Mesenchymal stem cell (in vitro differentiated cells and primary cell): ENCODE measurements at regions not wholly inside any gene's neighbourhood (a gene's known extent, or its start where the extent isn't known, plus 50 kb on each side); places are given as distances from the start of the nearest gene placed in this dataset.

Experiments used
- DNase-seq: peaks from one replicate; pipeline ENCODE4 v3.0.0-alpha.2; 2013
- H2AFZ ChIP-seq: one replicate; pipeline ENCODE4 v1.6.1; 2013; ENCODE audit warnings: low read depth, mild to moderate bottlenecking, control low read depth, inconsistent platforms, low read length, moderate library complexity
- H2AK5ac ChIP-seq: 2 replicates; pipeline ENCODE4 v1.6.1; 2013; ENCODE audit warnings: low read length, moderate library complexity, mild to moderate bottlenecking, inconsistent platforms; ENCODE audit not compliant: severe bottlenecking
- H2BK120ac ChIP-seq: one replicate; pipeline ENCODE4 v1.6.1; 2013; ENCODE audit warnings: low read depth, mild to moderate bottlenecking, inconsistent platforms, low read length, moderate library complexity
- H2BK12ac ChIP-seq, 2 experiments: one replicate each; pipeline ENCODE4 v1.6.1; 2013; ENCODE audit warnings: inconsistent platforms in 2 of 2, low read length in 2 of 2, mild to moderate bottlenecking in 2 of 2, moderate library complexity in 2 of 2, control low read depth in 1 of 2
- H2BK15ac ChIP-seq: one replicate; pipeline ENCODE4 v1.6.1; 2013; ENCODE audit warnings: mild to moderate bottlenecking, low read depth, inconsistent platforms; ENCODE audit not compliant: poor library complexity, severe bottlenecking
- H2BK5ac ChIP-seq: 2 replicates; pipeline ENCODE4 v1.6.1; 2013; ENCODE audit warnings: low read depth, mild to moderate bottlenecking, low read length, control low read depth, inconsistent platforms; ENCODE audit not compliant: poor library complexity, severe bottlenecking
- H3K14ac ChIP-seq, 2 experiments: one replicate each; pipeline ENCODE4 v1.6.1; 2013; ENCODE audit warnings: inconsistent platforms in 2 of 2, low read length in 2 of 2, control low read depth in 1 of 2, mild to moderate bottlenecking in 1 of 2, moderate library complexity in 1 of 2
- H3K18ac ChIP-seq, 2 experiments: one replicate each; pipeline ENCODE4 v1.6.1; 2013; ENCODE audit warnings: inconsistent platforms in 2 of 2, low read length in 2 of 2, control low read depth in 1 of 2, low read depth in 1 of 2, mild to moderate bottlenecking in 1 of 2
- H3K23ac ChIP-seq, 2 experiments: one replicate each; pipeline ENCODE4 v1.6.1; 2013; ENCODE audit warnings: inconsistent platforms in 2 of 2, low read length in 2 of 2, mild to moderate bottlenecking in 2 of 2, moderate library complexity in 2 of 2, control low read depth in 1 of 2
- H3K27ac ChIP-seq: 2 replicates; pipeline ENCODE4 v1.5.1; 2013; ENCODE audit warnings: mild to moderate bottlenecking, moderate library complexity, low read length, control low read depth, inconsistent platforms; ENCODE audit not compliant: poor library complexity, severe bottlenecking
- H3K27me3 ChIP-seq, 2 experiments: 2 replicates each; pipeline versions ENCODE4 v1.6.1 to v1.7.0; 2013; ENCODE audit warnings: low read length in 2 of 2, mild to moderate bottlenecking in 2 of 2, moderate library complexity in 2 of 2, control low read depth in 1 of 2, inconsistent platforms in 1 of 2; ENCODE audit not compliant: control insufficient read depth in 1 of 2, insufficient read depth in 1 of 2
- H3K36me3 ChIP-seq, 2 experiments: 2 replicates each; pipeline versions ENCODE4 v1.6.1 to v1.7.0; 2013; ENCODE audit warnings: low read length in 2 of 2, control low read depth in 1 of 2, inconsistent platforms in 1 of 2, low read depth in 1 of 2, mild to moderate bottlenecking in 1 of 2; ENCODE audit not compliant: insufficient read depth in 2 of 2, control insufficient read depth in 1 of 2
- H3K4ac ChIP-seq, 2 experiments: one replicate each; pipeline ENCODE4 v1.6.1; 2013; ENCODE audit warnings: inconsistent platforms in 2 of 2, low read length in 2 of 2, mild to moderate bottlenecking in 2 of 2, moderate library complexity in 2 of 2, control low read depth in 1 of 2, low read depth in 1 of 2
- H3K4me1 ChIP-seq: 2 replicates; pipeline ENCODE4 v1.6.1; 2013; ENCODE audit warnings: low read depth, low read length, control low read depth; ENCODE audit not compliant: control insufficient read depth, insufficient read depth
- H3K4me2 ChIP-seq: 2 replicates; pipeline ENCODE4 v1.6.1; 2013; ENCODE audit warnings: low read length, mild to moderate bottlenecking, inconsistent platforms; ENCODE audit not compliant: poor library complexity, severe bottlenecking
- H3K4me3 ChIP-seq, 2 experiments: 2 replicates each; pipeline versions ENCODE4 v1.5.1 to v1.7.0; 2013; ENCODE audit warnings: low read length in 2 of 2, mild to moderate bottlenecking in 2 of 2, control low read depth in 1 of 2, low read depth in 1 of 2; ENCODE audit not compliant: insufficient read depth in 1 of 2
- H3K79me1 ChIP-seq: replicated peaks from 2 replicates; pipeline ENCODE4 v1.6.1; 2013; ENCODE audit warnings: mild to moderate bottlenecking, control low read depth, low read length, inconsistent platforms; ENCODE audit not compliant: poor library complexity, severe bottlenecking
- H3K9ac ChIP-seq: 2 replicates; pipeline ENCODE4 v1.7.0; 2013; ENCODE audit warnings: mild to moderate bottlenecking, low read length, moderate library complexity
- H3K9me3 ChIP-seq: 2 replicates; pipeline ENCODE4 v1.7.0; 2013; ENCODE audit warnings: mild to moderate bottlenecking, low read length; ENCODE audit not compliant: control insufficient read depth
- H4K8ac ChIP-seq: one replicate; pipeline ENCODE4 v1.6.1; 2013; ENCODE audit warnings: inconsistent platforms, mild to moderate bottlenecking, low read length, moderate library complexity
- H4K91ac ChIP-seq: one replicate; pipeline ENCODE4 v1.6.1; 2013; ENCODE audit warnings: mild to moderate bottlenecking, low read length, inconsistent platforms
- WGBS: methylation state at CpG from one replicate; pipeline ENCODE4 v1.1.7; 2013; ENCODE audit warnings: mixed read lengths; 5-methylcytosine and 5-hydroxymethylcytosine counted together

DNA sequence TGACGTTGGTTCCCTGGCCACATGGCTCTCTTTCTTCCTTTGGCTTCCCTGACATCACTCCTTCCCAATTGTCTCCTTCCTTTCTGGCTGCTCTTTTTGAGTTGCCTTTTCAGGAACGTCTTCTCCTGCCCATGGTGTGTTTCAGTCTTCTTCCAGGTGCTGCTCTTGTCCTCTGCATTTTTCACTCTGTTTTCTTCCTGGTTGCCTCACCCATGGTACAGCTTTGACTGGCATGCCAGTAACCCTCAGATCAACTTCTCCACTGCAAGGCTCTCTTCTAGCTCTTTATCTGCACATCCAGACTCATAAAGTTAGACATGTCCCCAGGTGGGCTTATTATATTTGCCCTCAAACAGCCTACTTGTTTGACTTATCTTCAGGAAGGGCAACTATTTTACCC, 91.0 kb upstream of the ANKH start:
- H3K79me1 ChIP-seq, result no peaks in the 10 kb centered on the region
- no peak overlapping the region for H2AK5ac ChIP-seq
- no peak for DNase-seq

DNA sequence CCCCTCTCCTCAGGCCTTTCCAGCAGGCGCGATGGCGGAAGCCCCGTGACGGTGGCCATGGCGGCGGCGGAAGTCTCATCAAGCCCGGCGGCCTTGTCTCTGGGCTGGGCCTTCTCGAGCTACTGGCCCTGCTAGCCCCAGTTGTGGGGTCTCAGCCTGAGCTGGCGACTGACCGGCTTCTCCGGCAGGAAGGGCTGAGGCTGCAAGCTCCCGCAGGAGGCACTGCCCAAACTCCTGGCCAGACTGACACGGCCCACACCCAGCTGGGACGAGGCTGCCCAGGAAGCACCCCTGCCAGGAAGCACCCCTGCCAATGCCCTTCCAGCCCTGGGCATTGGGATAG, 88.5 kb upstream of the ANKH start:
- Histone ChIP-seq H3K9me3 (no peaks in the 10 kb centered on the region), H3K18ac (no peak overlapping the region), H3K9ac (no peak overlapping the region), H2AFZ (no peak overlapping the region), H2BK12ac (no peak overlapping the region), H3K36me3 (no peaks in the 10 kb centered on the region), H3K4ac (no peak overlapping the region), H2BK120ac (no peak overlapping the region), H2BK5ac (no peak overlapping the region), H3K27ac (no peak overlapping the region), H4K8ac (no peak overlapping the region), H4K91ac (no peak overlapping the region), H3K4me1 (peaks cover 1% of the 10 kb centered on the region), H3K23ac (no peak overlapping the region), H3K27me3 (peaks cover 0 to 10% of the 10 kb centered on the region in 2 experiments), H2AK5ac (no peak overlapping the region), H3K4me2 (no peak overlapping the region), H3K4me3 (no peak overlapping the region), H2BK15ac (no peak overlapping the region), H3K14ac (peak overlapping the region in 1 of 2 experiments; percentile 86), H3K79me1 (no peaks in the 10 kb centered on the region)
- WGBS, result 91% methylated on average over 17 of the region's 17 CpGs
- no peak for DNase-seq

More for the DNA sequence above, 91.0 kb upstream of the ANKH start:
- no peak overlapping the region for H2BK120ac ChIP-seq
- no peak overlapping the region for H2BK12ac ChIP-seq
- no peaks in the 10 kb centered on the region for H3K36me3 ChIP-seq
- no peak overlapping the region for H3K4me3 ChIP-seq
- H3K27ac ChIP-seq, result no peak overlapping the region
- no peak overlapping the region for H2BK5ac ChIP-seq
- no peaks in the 10 kb centered on the region for H3K9me3 ChIP-seq
- 46% methylated on average over 2 of the region's 2 CpGs for WGBS
- no peak overlapping the region for H3K4ac ChIP-seq
- no peak overlapping the region for H4K91ac ChIP-seq
- H3K4me2 ChIP-seq, result no peak overlapping the region
- no peak overlapping the region for H3K14ac ChIP-seq
- no peak overlapping the region for H2AFZ ChIP-seq
- H4K8ac ChIP-seq, result no peak overlapping the region
- H3K18ac ChIP-seq, result no peak overlapping the region
- H3K4me1 ChIP-seq, result peaks cover 1% of the 10 kb centered on the region
- no peak overlapping the region for H2BK15ac ChIP-seq
- H3K23ac ChIP-seq, result no peak overlapping the region
- H3K9ac ChIP-seq, result no peak overlapping the region
- H3K27me3 ChIP-seq, result peaks cover 0 to 10% of the 10 kb centered on the region in 2 experiments

DNA sequence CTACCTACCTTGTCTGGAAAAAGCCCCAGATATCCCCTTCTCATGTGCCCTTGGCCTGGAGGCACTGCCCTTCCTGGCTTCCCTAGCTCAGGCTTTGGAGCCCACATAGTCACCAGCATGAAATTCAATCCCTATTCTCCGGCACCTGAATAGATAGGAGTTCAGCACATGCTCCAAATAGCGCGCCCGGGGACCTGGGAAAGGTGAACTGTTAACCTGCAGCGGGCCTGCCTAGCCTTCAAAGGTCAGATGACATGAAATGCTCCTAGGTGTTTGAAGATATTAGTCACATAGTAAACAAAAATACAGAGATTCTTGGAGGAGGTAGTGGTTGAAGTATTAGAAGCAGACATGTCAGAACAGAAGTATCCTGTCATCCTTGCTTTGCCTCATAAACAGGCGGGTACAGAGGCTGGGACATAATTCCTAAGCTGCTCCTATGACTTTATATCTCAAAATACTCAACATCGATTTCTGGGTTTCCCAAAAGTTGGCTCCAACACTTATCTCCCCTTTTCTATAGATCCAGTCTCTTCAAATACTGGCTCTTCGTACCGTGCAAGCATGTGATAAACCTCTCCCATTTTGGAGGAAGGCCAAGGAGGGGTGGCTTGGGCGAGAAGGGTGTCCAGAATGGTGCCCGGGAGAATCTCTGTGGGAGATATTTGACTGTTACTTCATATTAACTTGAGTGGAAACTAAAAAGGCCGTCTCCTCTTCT, 88.0 kb upstream of the ANKH start:
- H2BK15ac ChIP-seq, result no peak overlapping the region
- peaks cover 0 to 10% of the 10 kb centered on the region in 2 experiments for H3K27me3 ChIP-seq
- no peak overlapping the region for H2BK12ac ChIP-seq
- peaks cover 1% of the 10 kb centered on the region for H3K4me1 ChIP-seq
- 93% methylated on average over 10 of the region's 12 CpGs for WGBS
- no peak overlapping the region for H3K4ac ChIP-seq
- no peak overlapping the region for H4K8ac ChIP-seq
- no peak overlapping the region for H2BK120ac ChIP-seq
- no peak overlapping the region for H3K18ac ChIP-seq
- no peaks in the 10 kb centered on the region for H3K79me1 ChIP-seq
- H3K9ac ChIP-seq, result no peak overlapping the region
- H3K4me2 ChIP-seq, result no peak overlapping the region
- no peak overlapping the region for H3K27ac ChIP-seq
- no peak overlapping the region for H3K14ac ChIP-seq
- no peak overlapping the region for H3K4me3 ChIP-seq
- no peak overlapping the region for H4K91ac ChIP-seq
- no peak overlapping the region for H2AFZ ChIP-seq
- H2AK5ac ChIP-seq, result no peak overlapping the region
- no peak for DNase-seq
- H3K23ac ChIP-seq, result no peak overlapping the region
- H3K9me3 ChIP-seq, result no peaks in the 10 kb centered on the region
- no peaks in the 10 kb centered on the region for H3K36me3 ChIP-seq
- H2BK5ac ChIP-seq, result no peak overlapping the region

DNA sequence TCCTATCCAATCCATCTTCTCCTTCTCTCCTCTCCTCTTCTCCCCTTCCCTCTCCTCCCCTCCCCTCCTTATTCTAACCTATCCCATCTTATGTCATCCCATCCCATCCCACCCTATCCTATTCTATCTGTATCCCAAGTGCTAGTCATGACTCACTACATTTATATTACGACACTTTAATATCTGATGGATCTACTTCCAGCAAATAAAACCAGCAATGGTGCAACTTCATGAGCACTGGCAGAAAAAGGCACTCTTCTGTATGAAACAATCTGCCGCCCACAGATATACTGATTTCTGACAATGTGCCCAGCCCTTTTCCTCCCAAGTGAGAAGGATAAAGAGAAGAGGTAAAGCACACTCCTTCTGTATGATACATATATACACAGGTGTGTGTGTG, 86.6 kb upstream of the ANKH start:
- no peak overlapping the region for H4K8ac ChIP-seq
- H2BK15ac ChIP-seq, result no peak overlapping the region
- H3K23ac ChIP-seq, result no peak overlapping the region
- peaks cover 1% of the 10 kb centered on the region for H3K4me1 ChIP-seq
- no peaks in the 10 kb centered on the region for H3K36me3 ChIP-seq
- H3K4ac ChIP-seq, result no peak overlapping the region
- no peak overlapping the region for H3K27ac ChIP-seq
- no peak overlapping the region for H2BK12ac ChIP-seq
- no peak overlapping the region for H3K14ac ChIP-seq
- no peak overlapping the region for H3K4me2 ChIP-seq
- H2AFZ ChIP-seq, result no peak overlapping the region
- DNase-seq, result no peak
- no peaks in the 10 kb centered on the region for H3K9me3 ChIP-seq
- H3K79me1 ChIP-seq, result no peaks in the 10 kb centered on the region
- no peak overlapping the region for H3K4me3 ChIP-seq
- peaks cover 0 to 10% of the 10 kb centered on the region in 2 experiments for H3K27me3 ChIP-seq
- 71% methylated on average over 1 of the region's 2 CpGs for WGBS
- no peak overlapping the region for H2BK120ac ChIP-seq
- no peak overlapping the region for H3K9ac ChIP-seq
- no peak overlapping the region for H4K91ac ChIP-seq
- H3K18ac ChIP-seq, result no peak overlapping the region
- H2AK5ac ChIP-seq, result no peak overlapping the region
- H2BK5ac ChIP-seq, result no peak overlapping the region
